ENCODE measurements at regions not wholly inside any gene's neighbourhood (a gene's known extent, or its start where the extent isn't known, plus 50 kb on each side); places are given as distances from the start of the nearest gene placed in this dataset.
"Not testable (repeated sequence)": the region's sequence is repeated elsewhere in the genome, so short reads cannot be mapped to it uniquely, and the experiment has no call there.

- Histone ChIP-seq H3K27ac (no peak overlapping the region), H3K9me3 (peaks cover 0 to 2% (median 0%) of the 10 kb centered on the region in 11 donors), H3K4me3 (no peak overlapping the region), H3K4me1 (no peaks in the 10 kb centered on the region), H3K27me3 (no peaks in the 10 kb centered on the region), H3K36me3 (no peaks in the 10 kb centered on the region)
- no peak for ATAC-seq
- TF ChIP-seq CTCF (IDR thresholded peaks at IDR 0.05), result no peak
- DNase-seq, result no peak
- intact Hi-C loops (cut with DNase I), result no loop called here
- 74 to 80% methylated on average over 23 to 25 of the region's 25 CpGs for WGBS, 2 donors
Measured at GRCh38 chr12:131327521-131328488, 374.1 kb downstream of the ADGRD1 start.

GRCh38 chr12:131328861-131329845 is 375.4 kb downstream of the ADGRD1 start:
- ATAC-seq; intact Hi-C loops (cut with DNase I): not testable (repeated sequence)
- 82 to 84% methylated on average over 26 to 28 of the region's 28 CpGs for WGBS, 2 donors

GRCh38 chr12:131330106-131330815 is 376.6 kb downstream of the ADGRD1 start:
- no peaks in the 10 kb centered on the region for H3K4me1 ChIP-seq
- no peak for TF ChIP-seq CTCF (IDR thresholded peaks at IDR 0.05)

More at GRCh38 chr12:131328861-131329845, 375.4 kb downstream of the ADGRD1 start:
- H3K9me3 ChIP-seq, H3K4me3 ChIP-seq, H3K27me3 ChIP-seq, H3K4me1 ChIP-seq, H3K27ac ChIP-seq, DNase-seq, H3K36me3 ChIP-seq: not testable (repeated sequence)

GRCh38 chr12:131331148-131331750 is 377.5 kb downstream of the ADGRD1 start:
- ATAC-seq (no peak), DNase-seq (no peak)
- 60 to 69% methylated on average over 2 of the region's 2 CpGs for WGBS, 2 donors
- Histone ChIP-seq H3K27me3 (no peaks in the 10 kb centered on the region), H3K36me3 (no peaks in the 10 kb centered on the region), H3K27ac (no peak overlapping the region), H3K4me1 (no peaks in the 10 kb centered on the region), H3K9me3 (peaks cover 0 to 7% (median 0%) of the 10 kb centered on the region in 11 donors), H3K4me3 (no peak overlapping the region)
- no peak for TF ChIP-seq CTCF (IDR thresholded peaks at IDR 0.05)
- intact Hi-C loops (cut with DNase I), result no loop called here

More at GRCh38 chr12:131330106-131330815, 376.6 kb downstream of the ADGRD1 start:
- Histone ChIP-seq H3K27ac (no peak overlapping the region), H3K27me3 (no peaks in the 10 kb centered on the region), H3K36me3 (no peaks in the 10 kb centered on the region), H3K4me3 (no peak overlapping the region), H3K9me3 (peaks cover 0 to 5% (median 0%) of the 10 kb centered on the region in 11 donors)
- 79 to 88% methylated on average over 9 of the region's 9 CpGs for WGBS, 2 donors
- intact Hi-C loops (cut with DNase I), result no loop called here
- DNase-seq (no peak), ATAC-seq (no peak)
